ENCODE measurements at regions not wholly inside any gene's neighbourhood (a gene's known extent, or its start where the extent isn't known, plus 50 kb on each side); places are given as distances from the start of the nearest gene placed in this dataset.

DNA sequence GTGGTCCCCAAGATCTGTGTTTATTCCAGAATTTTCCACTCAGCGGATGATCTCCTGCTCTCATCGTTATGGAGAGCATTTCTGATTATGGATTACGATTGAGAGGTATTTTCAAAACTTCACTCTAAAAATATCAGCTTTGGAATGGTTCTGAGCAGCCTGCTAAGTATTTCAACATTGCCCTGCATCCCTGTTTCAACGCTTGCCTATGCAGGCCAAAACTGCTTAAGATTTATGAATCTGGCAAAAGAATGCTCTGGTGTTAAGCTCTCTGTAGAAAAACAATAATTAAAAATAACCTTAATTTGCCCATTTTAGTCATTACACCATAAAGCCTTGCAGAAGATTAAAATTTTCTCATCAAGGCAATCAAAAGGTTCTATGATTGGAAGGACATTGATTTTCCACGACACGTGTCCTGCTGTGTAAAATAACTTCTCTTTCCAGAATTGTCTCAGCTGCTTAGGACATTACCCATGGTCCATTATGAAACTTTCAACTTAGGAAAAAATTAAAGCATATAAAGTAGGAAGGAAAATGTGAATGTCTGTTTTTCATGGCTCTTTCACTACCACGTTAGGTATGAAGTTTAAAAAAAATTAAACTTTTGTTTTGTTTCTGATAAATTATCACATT is 229.9 kb downstream of the ACKR3 start:
- DNase-seq (ENCODE audit: low spot score) = no peak

DNA sequence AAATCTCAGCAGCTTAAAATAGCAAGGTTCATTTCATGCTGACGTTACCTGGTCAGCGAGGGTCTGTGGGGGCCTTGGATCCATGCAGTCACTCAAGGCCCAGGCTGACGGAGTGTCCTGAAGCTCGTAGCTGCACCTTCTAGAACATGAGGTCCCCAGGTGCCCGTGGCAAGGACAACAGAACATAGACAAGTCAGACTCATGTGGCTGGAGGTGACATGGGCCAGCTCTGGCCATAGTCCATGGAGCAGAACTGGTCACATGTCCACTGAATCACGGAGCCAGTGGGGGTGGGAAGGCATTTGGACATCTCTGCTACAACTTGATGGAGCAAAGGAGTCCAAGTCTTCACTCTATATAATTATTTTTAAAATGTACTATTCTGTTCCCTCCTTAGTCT is 233.2 kb downstream of the ACKR3 start:
- DNase-seq (ENCODE audit: low spot score) = no peak

DNA sequence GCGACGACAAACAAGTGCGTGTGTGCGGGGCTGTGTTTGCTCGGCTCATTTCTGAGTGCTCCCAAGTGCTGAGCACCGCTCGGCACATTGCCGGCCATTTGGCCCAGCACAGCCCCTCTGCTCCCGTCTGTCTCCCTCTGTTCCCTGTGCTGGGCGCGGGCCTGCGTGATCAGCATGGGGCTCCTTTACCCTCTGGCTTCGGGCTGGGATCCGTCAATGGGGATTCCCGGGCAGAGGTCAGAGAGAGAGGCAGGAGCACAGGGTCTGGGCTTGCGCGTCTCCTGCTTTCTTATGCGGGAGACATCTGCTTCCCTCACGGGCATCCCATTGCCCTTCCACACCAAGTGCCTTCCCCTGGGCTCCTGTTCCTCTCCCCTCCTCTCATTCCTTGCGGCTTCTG is 234.0 kb downstream of the ACKR3 start:
- no peak for DNase-seq (ENCODE audit: low spot score)

DNA sequence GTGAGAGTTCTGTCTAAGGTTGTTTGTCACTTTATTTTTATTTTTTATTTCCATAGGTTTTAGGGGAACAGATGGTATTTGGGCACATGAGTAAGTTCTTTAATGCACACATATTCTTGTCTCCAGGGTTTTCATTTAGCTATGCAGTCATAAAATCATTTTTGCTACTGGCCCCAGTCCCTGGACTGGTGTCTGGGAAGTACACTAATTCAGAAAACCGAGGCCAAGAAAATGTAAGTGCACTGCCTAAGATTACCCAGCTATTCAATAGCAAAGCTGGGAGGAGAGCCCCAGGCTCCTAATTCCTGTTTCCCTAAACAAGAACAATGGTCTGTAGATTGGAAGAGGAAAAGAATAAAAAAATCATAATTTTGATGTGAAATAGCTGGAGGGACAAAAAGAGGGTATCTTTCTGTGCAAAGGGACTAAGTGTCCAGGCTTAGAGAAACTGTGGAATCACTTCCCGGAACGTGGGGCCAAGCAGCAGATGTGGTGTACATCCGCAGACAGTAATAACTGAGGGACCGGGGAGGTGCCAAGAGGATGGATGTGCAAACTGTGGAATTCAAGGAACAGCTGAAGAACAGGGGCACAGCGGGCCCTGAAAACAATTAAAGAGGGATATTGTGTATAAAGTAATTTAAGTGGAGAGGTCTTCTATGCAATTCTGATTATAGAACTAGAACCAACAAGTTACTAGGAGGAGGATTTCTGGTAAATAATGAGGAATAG is 236.3 kb downstream of the ACKR3 start:
- DNase-seq (ENCODE audit: low spot score) = no peak

DNA sequence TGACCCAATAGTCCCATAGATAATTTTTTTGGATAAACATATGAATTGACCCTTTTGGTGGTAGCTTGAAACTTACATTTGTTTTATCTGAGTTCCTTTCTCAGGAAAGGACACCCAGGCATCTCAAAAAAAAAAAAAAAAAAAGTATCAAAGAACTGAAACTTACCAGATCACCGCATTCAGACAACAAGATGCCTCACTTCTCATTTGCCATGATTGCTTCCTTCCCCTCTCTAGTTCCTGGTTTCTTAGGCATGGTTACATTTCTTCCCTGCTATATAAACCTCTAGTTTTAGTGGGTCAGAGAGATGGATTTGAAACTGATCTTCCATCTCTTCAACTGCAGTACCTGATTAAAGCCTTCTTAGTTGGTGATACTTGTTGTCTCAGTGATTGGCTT is 240.1 kb downstream of the ACKR3 start:
- no peak for DNase-seq (ENCODE audit: low spot score)

DNA sequence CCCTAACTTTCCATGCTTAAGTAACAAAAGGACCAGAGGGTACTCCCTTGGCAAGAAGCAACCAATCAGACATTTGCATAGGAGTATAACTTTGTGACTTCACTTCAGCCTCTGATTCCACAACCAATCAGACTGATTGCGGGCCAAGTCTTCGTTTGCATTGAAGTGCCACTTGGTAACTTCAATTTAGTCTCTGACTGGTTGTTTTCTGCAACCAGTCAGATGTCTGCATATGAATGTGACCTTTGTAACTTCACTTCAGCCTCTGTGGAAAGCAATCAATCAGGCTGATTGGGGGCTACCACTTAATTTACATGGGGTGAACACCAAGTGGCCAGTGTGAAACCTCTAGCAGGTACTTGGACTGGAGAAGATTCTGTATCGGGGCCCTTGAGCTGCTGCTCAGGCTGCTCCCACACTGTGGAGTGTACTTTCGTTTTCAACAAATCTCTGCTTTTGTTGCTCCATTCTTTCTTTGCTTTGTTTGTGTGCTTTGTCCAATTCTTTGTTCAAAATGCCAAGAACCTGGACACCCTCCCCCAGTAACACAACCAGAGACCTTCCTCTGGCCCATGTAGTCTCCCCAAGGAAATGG is 241.5 kb downstream of the ACKR3 start:
- DNase-seq (ENCODE audit: low spot score) = no peak

DNA sequence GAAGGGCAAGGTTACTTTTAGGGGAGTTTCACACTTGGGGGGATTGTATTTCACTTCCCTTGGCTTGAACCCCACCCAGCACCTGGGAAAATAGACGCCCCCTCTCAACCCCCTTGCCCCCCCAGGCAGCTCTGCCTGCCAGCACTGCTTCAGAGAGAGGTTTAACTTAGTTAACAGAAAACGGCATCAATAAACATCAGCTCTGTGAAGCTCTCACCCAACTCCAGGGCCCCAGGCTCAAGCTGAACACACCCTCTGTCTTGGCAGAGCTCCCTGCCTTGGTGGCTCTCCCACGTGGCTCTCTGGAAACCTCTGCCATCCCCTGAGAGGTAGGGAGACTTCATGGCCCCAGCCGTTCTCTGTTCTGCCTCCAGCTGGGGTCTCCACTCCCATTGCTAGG is 244.1 kb downstream of the ACKR3 start:
- DNase-seq (ENCODE audit: low spot score) = no peak

DNA sequence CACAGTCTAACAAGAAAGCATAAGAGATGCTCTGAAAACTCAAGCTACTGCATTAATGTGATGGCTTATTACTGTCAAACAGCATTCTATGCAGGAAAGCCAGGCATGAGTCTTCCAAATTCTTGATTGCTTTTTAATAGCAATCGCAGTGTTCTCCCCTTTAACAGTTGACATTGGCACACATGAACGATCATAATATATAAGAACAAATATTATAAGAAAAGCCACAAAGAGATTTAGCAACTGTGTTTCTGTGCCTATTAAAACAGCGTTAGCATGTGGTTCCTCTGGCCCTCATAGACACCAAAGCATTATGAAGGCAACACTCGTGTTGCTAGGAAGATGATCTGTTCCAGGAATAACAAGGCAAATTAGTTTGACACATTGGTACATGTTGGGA is 245.0 kb downstream of the ACKR3 start:
- DNase-seq (ENCODE audit: low spot score) = no peak

DNA sequence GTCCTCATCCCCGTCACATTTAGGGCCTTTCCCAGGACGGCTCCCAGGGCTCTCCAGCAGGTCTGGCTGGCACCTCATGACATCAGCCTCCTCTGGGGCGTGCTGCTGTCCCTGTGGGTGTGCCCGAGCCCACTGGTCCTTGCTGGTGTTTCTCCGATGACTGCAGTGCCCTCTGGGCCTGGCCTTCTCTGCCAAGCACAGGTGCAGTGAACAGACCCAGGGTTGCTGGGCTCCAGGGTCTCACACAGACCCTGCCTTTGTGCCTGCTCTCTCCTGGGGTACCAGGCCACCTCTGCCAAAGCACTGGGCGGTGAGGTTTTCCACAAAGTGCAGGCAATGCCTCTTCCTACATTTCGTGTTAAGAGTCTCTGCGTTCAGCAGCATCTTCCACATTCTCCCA is 246.1 kb downstream of the ACKR3 start:
- DNase-seq (ENCODE audit: low spot score) = no peak

DNA sequence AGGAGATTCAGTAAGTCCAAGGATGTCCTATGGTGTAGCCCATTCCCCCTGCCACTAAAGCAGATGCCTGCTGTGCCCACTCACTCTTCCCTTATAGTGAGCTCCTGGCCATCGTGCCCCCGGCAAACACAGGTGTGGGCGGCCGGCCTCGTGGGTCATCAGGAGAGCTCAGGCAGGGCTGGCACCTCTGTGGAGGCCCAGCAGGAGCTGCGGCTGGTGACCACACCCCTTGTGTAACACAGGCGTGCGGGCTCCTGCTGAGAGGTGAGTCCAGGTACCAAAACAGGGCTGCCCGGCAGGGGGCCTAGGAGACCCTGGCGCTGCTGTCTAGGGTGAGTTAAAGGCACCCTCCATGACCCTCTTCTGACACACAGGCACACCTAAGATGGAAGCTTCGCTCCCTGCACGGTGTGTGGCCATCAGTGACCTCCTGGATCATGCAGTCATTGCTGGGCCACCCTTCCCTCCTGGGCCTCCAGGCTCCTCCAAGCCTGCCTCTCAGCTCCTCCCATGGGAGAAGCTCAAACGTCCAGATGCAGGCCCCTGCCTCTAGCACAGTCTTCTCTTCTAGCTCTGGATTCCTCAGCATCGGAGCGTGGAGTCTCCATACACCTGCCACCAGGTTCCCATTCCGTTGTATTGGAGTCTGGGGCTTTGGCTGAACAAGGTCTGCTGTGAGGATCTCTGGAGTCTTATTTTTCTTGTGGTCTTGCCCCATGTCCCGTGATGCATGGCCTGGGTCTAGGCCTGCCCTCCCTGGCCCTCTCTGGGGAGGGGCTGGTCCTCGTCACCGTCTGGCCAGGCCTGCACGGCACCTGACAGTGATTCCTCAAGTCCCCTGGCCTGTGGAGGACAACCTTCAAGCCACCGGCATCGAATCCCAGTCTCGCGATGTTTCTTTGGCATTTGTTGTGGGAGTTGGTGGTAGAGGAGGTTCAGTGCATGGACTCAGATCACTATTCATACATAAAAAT is 246.9 kb downstream of the ACKR3 start:
- DNase-seq (ENCODE audit: low spot score) = no peak

DNA sequence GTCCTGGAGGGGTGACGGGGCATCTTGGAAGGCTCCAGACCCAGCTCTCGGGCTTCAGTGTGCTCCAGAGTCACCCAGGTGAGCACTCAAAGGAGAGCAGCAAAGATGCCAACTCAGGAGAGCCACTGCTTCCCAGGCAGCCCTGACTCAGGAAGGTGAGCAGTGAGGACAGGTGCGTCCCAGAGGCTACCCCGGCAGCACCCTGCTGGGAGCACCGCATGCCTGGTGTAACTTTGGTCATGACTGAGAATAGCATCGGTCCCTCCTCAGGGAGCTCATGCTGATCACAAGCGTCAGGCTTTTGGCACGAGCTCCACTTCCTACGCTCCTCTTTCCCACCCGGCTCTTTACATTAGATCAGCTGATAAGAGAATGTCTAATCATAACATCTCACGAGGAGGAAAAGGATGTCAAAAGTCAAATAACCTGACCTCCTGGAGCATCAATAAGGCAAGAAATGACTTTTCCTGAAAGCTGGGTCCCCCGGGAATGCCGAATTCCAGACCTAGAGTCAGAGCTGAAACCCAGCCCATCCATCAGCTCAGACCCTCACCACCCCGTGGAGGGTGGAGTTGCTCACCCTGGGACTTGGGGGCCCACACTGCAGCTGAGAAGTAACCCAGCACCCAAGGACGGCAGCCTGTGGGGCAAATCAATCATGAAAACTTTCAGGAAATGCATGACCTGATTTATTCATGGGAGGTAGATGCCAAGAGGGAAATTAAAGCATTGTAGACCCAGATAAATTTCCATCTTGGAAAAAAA is 248.8 kb downstream of the ACKR3 start:
- no peak for DNase-seq (ENCODE audit: low spot score)

DNA sequence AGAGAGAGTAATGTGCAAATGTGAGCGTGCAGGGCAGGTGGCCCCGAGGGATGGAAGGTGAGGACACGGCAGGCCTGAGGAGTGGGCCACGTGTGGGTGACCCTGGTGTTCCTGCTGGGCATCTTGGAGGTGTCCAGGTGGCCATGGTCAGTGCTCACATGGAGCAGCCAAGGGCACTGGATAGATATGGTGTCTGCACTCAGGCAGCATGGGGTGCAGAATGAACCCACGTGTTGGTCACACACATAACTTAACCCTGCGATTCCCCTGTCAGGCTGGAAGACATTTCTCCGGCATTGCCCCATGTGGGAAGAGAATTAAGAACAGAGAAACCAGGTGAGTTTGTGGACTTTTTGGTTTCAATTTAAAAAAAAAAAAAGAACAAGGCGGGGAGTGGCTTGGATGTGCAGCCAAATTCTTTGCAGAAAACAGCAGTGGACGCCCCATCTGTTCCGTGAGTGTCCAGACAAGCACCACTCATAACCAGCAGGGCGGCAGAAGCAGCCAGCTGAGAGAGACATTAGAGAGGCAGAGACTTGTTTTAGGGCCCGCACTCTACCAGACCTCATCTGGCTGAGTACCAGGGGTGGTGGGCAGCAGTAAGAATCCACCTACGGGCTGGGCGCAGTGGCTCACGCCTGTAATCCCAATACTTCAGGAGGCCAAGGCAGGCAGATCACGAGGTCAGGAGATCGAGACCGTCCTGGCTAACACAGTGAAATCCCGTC is 249.8 kb downstream of the ACKR3 start:
- no peak for DNase-seq (ENCODE audit: low spot score)

DNA sequence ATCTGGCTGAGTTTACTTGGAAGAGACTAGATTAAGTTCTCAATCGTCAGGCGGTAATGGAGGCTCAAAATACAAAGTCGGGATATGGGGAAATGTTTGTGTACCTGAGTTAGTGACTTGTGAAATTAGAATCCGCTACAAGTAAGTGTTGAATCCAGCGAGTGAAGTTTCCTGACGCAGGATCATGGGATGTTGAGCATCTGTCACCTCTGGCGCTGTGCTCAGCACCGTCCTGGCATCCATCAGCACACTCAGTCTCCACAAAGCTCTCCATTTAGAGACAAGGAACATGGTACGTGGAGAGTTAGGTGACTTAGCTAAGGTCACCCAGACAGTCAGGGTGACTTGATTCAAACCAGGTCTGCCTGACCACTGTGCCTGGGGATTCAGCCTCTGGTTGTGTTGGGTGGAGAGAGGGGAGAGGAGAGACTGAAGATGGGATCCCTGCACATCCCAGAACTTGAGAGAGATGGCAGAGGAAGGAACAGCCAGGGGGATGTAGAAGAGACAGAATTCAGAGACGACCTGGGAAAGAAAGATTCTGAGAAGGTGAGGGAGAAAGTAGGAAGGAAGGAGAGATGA is 251.2 kb downstream of the ACKR3 start:
- no peak for DNase-seq (ENCODE audit: low spot score)

DNA sequence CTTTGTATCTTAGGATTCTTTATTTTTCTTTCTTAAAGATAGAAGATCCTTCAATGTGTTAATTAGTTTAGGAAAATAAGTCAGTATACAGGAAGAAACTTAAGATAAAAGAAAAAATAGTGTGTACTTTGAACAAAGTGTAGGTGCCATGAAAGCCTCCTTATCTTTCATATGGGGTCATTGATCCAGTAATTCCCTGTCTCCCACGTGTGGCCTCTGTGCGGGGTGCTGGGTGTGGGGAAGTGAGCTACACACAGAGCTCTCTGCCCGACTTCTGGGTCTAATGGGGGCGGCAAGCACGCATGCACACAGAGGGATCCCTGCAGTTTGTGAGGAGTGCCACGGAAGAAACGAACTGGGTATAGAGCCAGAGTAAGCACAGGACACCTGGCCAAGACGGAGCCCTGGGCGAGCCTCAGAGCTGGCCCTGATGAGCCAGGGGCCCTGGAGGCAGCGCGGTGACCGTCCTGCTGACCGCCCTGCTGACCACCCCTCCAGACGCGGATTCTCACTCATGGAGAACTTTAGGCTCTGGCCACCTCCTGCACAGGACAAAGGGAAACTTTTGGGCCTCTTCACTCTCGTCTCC is 253.5 kb downstream of the ACKR3 start:
- no peak for DNase-seq (ENCODE audit: low spot score)

DNA sequence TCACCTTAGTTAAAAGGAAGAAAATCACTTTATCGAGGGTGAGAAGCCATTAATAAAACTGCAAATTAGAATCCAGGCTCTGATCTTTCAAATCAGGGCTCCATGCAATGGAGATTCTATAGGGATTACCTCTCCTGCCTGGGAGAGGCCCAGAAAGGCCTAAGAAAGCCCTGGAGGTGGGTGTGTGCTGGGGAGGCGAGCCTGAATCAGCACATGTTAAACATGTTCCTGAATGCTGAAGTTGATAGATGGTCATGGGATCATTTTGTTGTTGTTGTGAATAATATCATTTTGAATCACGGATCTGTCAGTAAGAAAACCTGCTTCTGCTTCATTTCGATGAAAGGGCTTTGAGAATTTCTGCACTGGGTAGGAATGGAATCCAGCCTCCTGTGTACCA is 254.3 kb downstream of the ACKR3 start:
- no peak for DNase-seq (ENCODE audit: low spot score)

DNA sequence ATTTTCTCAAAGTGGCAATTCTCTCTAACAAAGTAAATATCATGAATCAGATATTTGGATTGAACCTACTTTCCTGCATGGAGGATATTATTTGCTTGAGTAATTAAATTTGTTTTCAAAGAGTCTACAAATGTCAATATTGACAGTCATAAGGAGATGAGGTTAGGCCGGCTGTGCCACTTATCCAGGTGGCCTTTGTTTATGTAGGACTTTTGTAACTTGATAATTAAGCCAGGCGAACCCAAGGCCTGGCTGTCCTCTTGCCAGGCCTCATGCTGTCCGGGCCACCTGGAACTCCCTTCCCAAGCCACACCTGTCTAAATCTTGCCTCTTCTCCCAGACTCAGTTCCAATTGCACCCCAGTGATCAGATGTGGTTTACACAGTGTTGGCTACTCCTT is 255.2 kb downstream of the ACKR3 start:
- peak; percentile 17 for DNase-seq (ENCODE audit: low spot score)

DNA sequence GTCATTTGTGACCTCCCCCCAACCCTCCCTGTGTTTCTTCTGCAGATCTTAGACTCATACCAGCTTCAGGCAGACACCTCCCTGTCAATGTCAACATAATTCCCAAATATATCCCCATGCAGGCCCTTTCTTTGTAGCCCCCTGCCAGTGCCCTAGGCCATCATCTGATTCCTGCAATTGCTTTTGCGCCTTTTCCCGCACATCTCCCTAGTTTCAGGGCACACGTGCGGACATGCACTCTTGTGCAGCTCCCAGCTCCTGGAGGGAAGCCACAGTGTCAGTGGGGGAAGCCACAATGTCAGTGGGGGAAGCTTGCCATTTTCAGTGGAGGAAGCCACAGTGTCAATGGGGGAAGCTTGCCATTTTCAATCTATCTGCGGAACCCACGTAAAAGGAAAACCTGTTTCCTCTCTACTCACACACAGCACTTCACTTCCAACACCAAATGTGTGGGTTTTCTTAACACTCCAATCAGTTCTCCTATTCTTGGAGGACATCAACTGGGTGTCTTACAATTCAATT is 256.4 kb downstream of the ACKR3 start:
- DNase-seq (ENCODE audit: low spot score) = no peak

DNA sequence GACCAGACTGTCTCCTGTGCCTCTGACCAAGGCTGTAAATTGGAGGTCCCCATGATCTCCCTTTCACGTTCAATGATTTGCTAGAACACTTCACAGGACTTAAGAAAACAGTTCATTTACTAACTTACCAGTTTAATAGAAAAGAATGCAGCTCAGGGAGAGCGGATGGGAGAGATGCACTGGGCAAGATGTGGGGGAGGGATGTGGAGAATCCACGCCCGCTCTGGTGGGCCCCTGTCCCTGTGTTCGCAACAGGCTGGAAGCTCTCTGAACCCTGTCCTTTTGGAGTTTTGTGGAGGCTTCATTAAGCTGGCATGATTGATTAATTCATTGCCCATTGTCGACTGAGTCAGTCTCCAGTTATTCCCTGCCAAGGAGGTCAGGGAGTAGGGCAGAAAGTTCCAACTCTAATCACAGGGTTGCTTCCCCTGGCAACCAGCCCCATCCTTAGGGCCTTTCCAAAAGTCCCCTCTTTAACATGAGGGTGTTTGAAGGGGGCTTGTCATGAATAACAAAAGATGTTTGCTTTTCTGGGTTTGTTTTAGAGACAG is 257.1 kb downstream of the ACKR3 start:
- DNase-seq (ENCODE audit: low spot score) = no peak

DNA sequence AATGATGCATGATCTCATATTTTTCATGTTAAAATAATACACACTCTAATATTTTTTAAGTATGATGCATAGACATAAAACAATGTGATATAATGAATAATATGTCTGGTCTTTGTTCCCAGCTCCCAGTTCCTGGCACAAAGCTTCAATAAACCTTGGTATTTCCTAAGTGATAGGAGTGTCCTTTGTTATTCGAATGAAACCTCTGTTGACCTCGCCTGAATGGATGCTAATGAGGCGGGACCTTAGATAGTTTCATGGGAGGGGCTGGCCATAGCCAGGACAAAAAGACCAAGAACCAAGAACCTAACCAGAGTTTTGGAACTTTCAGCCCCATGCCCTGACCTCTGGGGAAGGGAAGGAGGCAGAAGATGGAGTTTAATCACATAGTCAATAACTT is 257.7 kb upstream of the COPS8 start:
- no peak for DNase-seq (ENCODE audit: low spot score)

DNA sequence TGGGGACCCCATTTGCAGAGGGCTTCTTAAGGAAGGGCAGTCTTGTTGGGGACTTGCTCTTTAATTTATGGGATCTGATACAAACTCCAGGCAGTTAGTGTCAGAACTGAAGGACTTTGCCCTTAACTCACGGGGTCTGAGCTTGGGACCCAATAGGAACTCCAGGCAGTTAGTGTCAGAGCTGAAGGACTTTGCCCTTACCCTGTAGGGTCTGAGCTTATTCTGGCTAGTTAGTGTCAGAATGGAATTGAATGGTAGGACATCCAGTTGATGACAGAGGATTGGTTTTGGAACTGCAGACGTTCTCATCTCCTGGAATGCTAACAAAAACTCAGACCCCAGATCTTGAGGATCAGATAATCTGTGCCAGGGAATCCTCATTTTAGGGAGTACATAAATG is 256.9 kb upstream of the COPS8 start:
- DNase-seq (ENCODE audit: low spot score) = peak; percentile 64

All from HuH-7 (cell line).